CD4-positive, alpha-beta T cell treated with Interleukin-2 at 100 ng/mL for 4 hours (primary cell): ENCODE measurements at regions not wholly inside any gene's neighbourhood (a gene's known extent, or its start where the extent isn't known, plus 50 kb on each side); places are given as distances from the start of the nearest gene placed in this dataset.
"Not testable (repeated sequence)": the region's sequence is repeated elsewhere in the genome, so short reads cannot be mapped to it uniquely, and the experiment has no call there.

Source experiments
- DNase-seq: peaks from one replicate; pipeline ENCODE4 v3.0.0-alpha.2; 2020; ENCODE audit warnings: low spot score

GRCh38 chr1:166616206-166616605 is 223.1 kb upstream of the POGK start:
- no peak for DNase-seq

GRCh38 chr1:166626711-166627110 is 212.6 kb upstream of the POGK start:
- no peak for DNase-seq

- DNase-seq, result no peak
Measured at GRCh38 chr1:166627558-166627957, 211.7 kb upstream of the POGK start.

- no peak for DNase-seq
Measured at GRCh38 chr1:166628259-166628658, 211.0 kb upstream of the POGK start.

GRCh38 chr1:166629946-166630345 is 209.3 kb upstream of the POGK start:
- DNase-seq, result no peak

GRCh38 chr1:166630369-166630768 is 208.9 kb upstream of the POGK start:
- no peak for DNase-seq

- DNase-seq, result no peak
Measured at GRCh38 chr1:166638137-166638536, 201.1 kb upstream of the POGK start.

- DNase-seq, result not testable (repeated sequence)
Measured at GRCh38 chr1:166657228-166657627, 182.0 kb upstream of the POGK start.

GRCh38 chr1:166666790-166667189 is 172.5 kb upstream of the POGK start:
- DNase-seq, result not testable (repeated sequence)

GRCh38 chr1:166667600-166667999 is 171.7 kb upstream of the POGK start:
- not testable (repeated sequence) for DNase-seq

- DNase-seq, result no peak
Measured at GRCh38 chr1:166671627-166672026, 167.6 kb upstream of the POGK start.

GRCh38 chr1:166673722-166674121 is 165.6 kb upstream of the POGK start:
- DNase-seq, result no peak

- DNase-seq, result no peak
Measured at GRCh38 chr1:166675213-166675612, 164.1 kb upstream of the POGK start.

GRCh38 chr1:166676981-166677380 is 162.3 kb upstream of the POGK start:
- no peak for DNase-seq

GRCh38 chr1:166679369-166679768 is 159.9 kb upstream of the POGK start:
- no peak for DNase-seq

- DNase-seq, result no peak
Measured at GRCh38 chr1:166682588-166682987, 156.7 kb upstream of the POGK start.

GRCh38 chr1:166684669-166685068 is 154.6 kb upstream of the POGK start:
- DNase-seq, result not testable (repeated sequence)

GRCh38 chr1:166685200-166685599 is 154.1 kb upstream of the POGK start:
- DNase-seq, result no peak

- not testable (repeated sequence) for DNase-seq
Measured at GRCh38 chr1:166685891-166686290, 153.4 kb upstream of the POGK start.

GRCh38 chr1:166690596-166690995 is 148.7 kb upstream of the POGK start:
- not testable (repeated sequence) for DNase-seq

GRCh38 chr1:166691476-166691875 is 147.8 kb upstream of the POGK start:
- no peak for DNase-seq

- DNase-seq, result no peak
Measured at GRCh38 chr1:166692346-166692745, 146.9 kb upstream of the POGK start.

- no peak for DNase-seq
Measured at GRCh38 chr1:166693158-166693557, 146.1 kb upstream of the POGK start.

- DNase-seq, result no peak
Measured at GRCh38 chr1:166693673-166694297, 145.5 kb upstream of the POGK start.

- no peak for DNase-seq
Measured at GRCh38 chr1:166695115-166695514, 144.2 kb upstream of the POGK start.
